H9 (cell line): ENCODE measurements at regions not wholly inside any gene's neighbourhood (a gene's known extent, or its start where the extent isn't known, plus 50 kb on each side); places are given as distances from the start of the nearest gene placed in this dataset.

Source experiments
- DNase-seq: peaks from one replicate; pipeline ENCODE4 v3.0.0-alpha.2; 2017
- H2AFZ ChIP-seq: one replicate; pipeline ENCODE4 v1.6.1; 2013; ENCODE audit warnings: mild to moderate bottlenecking, low read length, control low read depth, moderate library complexity
- H2AK5ac ChIP-seq: 2 replicates; pipeline ENCODE4 v1.6.1; 2013; ENCODE audit warnings: low read length, control low read depth, mixed read lengths; ENCODE audit not compliant: insufficient read length
- H2BK120ac ChIP-seq: one replicate; pipeline ENCODE4 v1.6.1; 2013; ENCODE audit warnings: low read depth, mild to moderate bottlenecking, low read length, control low read depth, inconsistent platforms; ENCODE audit not compliant: poor library complexity, severe bottlenecking
- H2BK12ac ChIP-seq: 2 replicates; pipeline ENCODE4 v1.6.1; 2013; ENCODE audit warnings: low read length, control low read depth, mixed read lengths, low read depth; ENCODE audit not compliant: insufficient read length
- H2BK15ac ChIP-seq: 2 replicates; pipeline ENCODE4 v1.6.1; 2013; ENCODE audit warnings: low read depth, low read length, control low read depth
- H2BK20ac ChIP-seq: one replicate; pipeline ENCODE4 v1.6.1; 2013; ENCODE audit warnings: low read depth, mild to moderate bottlenecking, low read length, control low read depth, inconsistent platforms; ENCODE audit not compliant: poor library complexity, severe bottlenecking
- H2BK5ac ChIP-seq: 2 replicates; pipeline ENCODE4 v1.6.1; 2013; ENCODE audit warnings: low read length, control low read depth, mixed read lengths; ENCODE audit not compliant: insufficient read length
- H3K14ac ChIP-seq: 2 replicates; pipeline ENCODE4 v1.6.1; 2013; ENCODE audit warnings: low read length, control low read depth; ENCODE audit not compliant: insufficient read depth
- H3K18ac ChIP-seq: 2 replicates; pipeline ENCODE4 v1.6.1; 2013; ENCODE audit warnings: low read depth, mild to moderate bottlenecking, mixed read lengths, low read length, control low read depth; ENCODE audit not compliant: insufficient read length
- H3K23ac ChIP-seq: 2 replicates; pipeline ENCODE4 v1.6.1; 2013; ENCODE audit warnings: low read length, control low read depth, mixed read lengths, low read depth; ENCODE audit not compliant: insufficient read length
- H3K23me2 ChIP-seq: 2 replicates; pipeline ENCODE4 v1.6.1; 2013; ENCODE audit warnings: low read depth, mild to moderate bottlenecking, mixed read lengths, low read length, control low read depth; ENCODE audit not compliant: insufficient read length, poor library complexity, severe bottlenecking
- H3K27ac ChIP-seq: 2 replicates; pipeline ENCODE4 v1.5.1; 2013; ENCODE audit warnings: low read length, control low read depth, mixed read lengths, low read depth; ENCODE audit not compliant: insufficient read length
- H3K27me3 ChIP-seq: 2 replicates; pipeline ENCODE4 v1.6.1; 2013; ENCODE audit warnings: low read length, control low read depth, inconsistent platforms; ENCODE audit not compliant: insufficient read depth
- H3K4ac ChIP-seq: 2 replicates; pipeline ENCODE4 v1.6.1; 2013; ENCODE audit warnings: low read depth, mild to moderate bottlenecking, control low read depth, inconsistent platforms, low read length, moderate library complexity
- H3K4me1 ChIP-seq: 2 replicates; pipeline ENCODE4 v1.6.1; 2013; ENCODE audit warnings: low read length, control low read depth, inconsistent platforms; ENCODE audit not compliant: insufficient read depth
- H3K4me2 ChIP-seq: 2 replicates; pipeline ENCODE4 v1.6.1; 2013; ENCODE audit warnings: low read length, control low read depth, mixed read lengths; ENCODE audit not compliant: insufficient read length, insufficient read depth
- H3K56ac ChIP-seq: 2 replicates; pipeline ENCODE4 v1.6.1; 2013; ENCODE audit warnings: low read depth, mild to moderate bottlenecking, mixed read lengths, low read length, control low read depth; ENCODE audit not compliant: insufficient read length
- H3K79me1 ChIP-seq: 2 replicates; pipeline ENCODE4 v1.6.1; 2013; ENCODE audit warnings: low read depth, mild to moderate bottlenecking, moderate library complexity, low read length, control low read depth, inconsistent platforms; ENCODE audit not compliant: insufficient read depth, poor library complexity, severe bottlenecking
- H3K79me2 ChIP-seq: 2 replicates; pipeline ENCODE4 v1.6.1; 2013; ENCODE audit warnings: low read length, control low read depth, inconsistent platforms; ENCODE audit not compliant: insufficient read depth
- H3K9ac ChIP-seq: 2 replicates; pipeline ENCODE4 v1.6.1; 2013; ENCODE audit warnings: low read length, control low read depth, mixed read lengths; ENCODE audit not compliant: insufficient read length; ENCODE audit errors: extremely low read depth
- H3K9me3 ChIP-seq: one replicate; pipeline ENCODE4 v1.6.1; 2013; ENCODE audit warnings: low read depth, low read length, inconsistent platforms; ENCODE audit not compliant: control insufficient read depth
- H3T11ph ChIP-seq: one replicate; pipeline ENCODE4 v1.6.1; 2013; ENCODE audit warnings: mild to moderate bottlenecking, low read length, control low read depth, inconsistent platforms
- H4K20me1 ChIP-seq: one replicate; pipeline ENCODE4 v1.6.1; 2013; ENCODE audit not compliant: control insufficient read depth, insufficient read length, insufficient read depth
- H4K5ac ChIP-seq: 2 replicates; pipeline ENCODE4 v1.6.1; 2013; ENCODE audit warnings: low read depth, mild to moderate bottlenecking, mixed read lengths, low read length, control low read depth; ENCODE audit not compliant: insufficient read length
- H4K8ac ChIP-seq: replicated peaks from 2 replicates; pipeline ENCODE4 v1.6.1; 2013; ENCODE audit warnings: low read length, control low read depth, mixed read lengths, low read depth; ENCODE audit not compliant: insufficient read length
- H4K91ac ChIP-seq: 2 replicates; pipeline ENCODE4 v1.6.1; 2013; ENCODE audit warnings: low read depth, mild to moderate bottlenecking, moderate library complexity, mixed read lengths, low read length, control low read depth; ENCODE audit not compliant: insufficient read length
- H3K27ac Mint-ChIP-seq, 3 experiments: 2 replicates in 2 of 3; 3 replicates in 1 of 3; pipeline ENCODE4 v1.8.0; 2020 to 2021; ENCODE audit warnings: mixed read lengths in 3 of 3, mild to moderate bottlenecking in 1 of 3, moderate library complexity in 1 of 3
- H3K27me3 Mint-ChIP-seq: 2 replicates; pipeline ENCODE4 v1.8.0; 2021; ENCODE audit warnings: low read depth, mild to moderate bottlenecking, moderate library complexity, mixed read lengths
- H3K36me3 Mint-ChIP-seq, 3 experiments: 2 replicates in 2 of 3; 3 replicates in 1 of 3; pipeline ENCODE4 v1.8.0; 2020 to 2021; ENCODE audit warnings: low read depth in 3 of 3, mixed read lengths in 3 of 3; ENCODE audit not compliant: insufficient read depth in 1 of 3
- H3K4me1 Mint-ChIP-seq, 2 experiments: 2 replicates each; pipeline ENCODE4 v1.8.0; 2020; ENCODE audit warnings: mixed read lengths in 2 of 2
- H3K4me3 Mint-ChIP-seq, 2 experiments: 2 replicates in 1 of 2; 3 replicates in 1 of 2; pipeline ENCODE4 v1.8.0; 2020 to 2021; ENCODE audit warnings: mild to moderate bottlenecking in 2 of 2, mixed read lengths in 2 of 2, moderate library complexity in 1 of 2
- H3K9me3 Mint-ChIP-seq, 2 experiments: 2 replicates in 1 of 2; 3 replicates in 1 of 2; pipeline ENCODE4 v1.8.0; 2020; ENCODE audit warnings: mild to moderate bottlenecking in 2 of 2, mixed read lengths in 2 of 2, moderate library complexity in 1 of 2
- WGBS: extraction: QIAGEN DNeasy Blood & Tissue Kit; methylation state at CpG from one replicate; pipeline ENCODE4 v1.1.7; 2013; ENCODE audit warnings: missing lambda C conversion rate, low lambda C conversion rate, mixed read lengths; ENCODE audit not compliant: insufficient read length; ENCODE audit errors: extremely low coverage; 5-methylcytosine and 5-hydroxymethylcytosine counted together
- TF ChIP-seq, protein P1 (sequence below): fragments of 200-600 bp; sonication (generic); conservative IDR thresholded peaks from 3 replicates; pipeline ENCODE4 v1.8.0; 2021; ENCODE audit warnings: antibody characterized with exemption, mild to moderate bottlenecking

DNA sequence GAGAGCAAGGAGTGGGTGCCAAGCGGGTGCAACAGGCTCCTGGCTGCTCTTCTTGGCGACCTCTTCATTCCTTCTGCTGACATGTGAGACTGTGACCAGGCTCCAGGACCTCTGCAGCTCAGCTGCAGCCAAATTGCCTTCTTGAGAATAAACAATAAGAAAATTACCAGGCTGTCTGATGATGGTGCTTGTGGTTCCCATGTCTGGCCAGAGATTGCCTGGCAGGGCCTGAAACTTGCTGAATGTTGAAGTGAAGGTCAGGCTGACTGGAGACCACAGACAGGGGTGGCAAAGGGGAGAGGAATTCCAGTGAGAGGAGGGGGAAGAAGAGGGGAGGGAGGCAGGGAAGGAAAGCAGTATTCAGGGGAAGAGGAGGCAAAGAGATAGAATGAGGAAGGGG, 497.4 kb upstream of the PODXL start:
- Mint-ChIP-seq H3K4me1 (peaks cover 0 to 6% of the 10 kb centered on the region in 2 experiments; a peak in 2 of 4 replicates), H3K36me3 (peaks cover 0 to 10% (median 5%) of the 10 kb centered on the region in 3 experiments; a peak in 4 of 7 replicates), H3K27me3 (peaks cover 3% of the 10 kb centered on the region), H3K4me3 (no peak overlapping the region), H3K9me3 (peaks cover 12 to 15% of the 10 kb centered on the region in 2 experiments; a peak in 4 of 5 replicates), H3K27ac (no peak overlapping the region)
- H3K9ac ChIP-seq: no peak overlapping the region
- no peak overlapping the region for H3K23ac ChIP-seq
- no peak overlapping the region for H3K56ac ChIP-seq
- TF ChIP-seq, protein P1, sequence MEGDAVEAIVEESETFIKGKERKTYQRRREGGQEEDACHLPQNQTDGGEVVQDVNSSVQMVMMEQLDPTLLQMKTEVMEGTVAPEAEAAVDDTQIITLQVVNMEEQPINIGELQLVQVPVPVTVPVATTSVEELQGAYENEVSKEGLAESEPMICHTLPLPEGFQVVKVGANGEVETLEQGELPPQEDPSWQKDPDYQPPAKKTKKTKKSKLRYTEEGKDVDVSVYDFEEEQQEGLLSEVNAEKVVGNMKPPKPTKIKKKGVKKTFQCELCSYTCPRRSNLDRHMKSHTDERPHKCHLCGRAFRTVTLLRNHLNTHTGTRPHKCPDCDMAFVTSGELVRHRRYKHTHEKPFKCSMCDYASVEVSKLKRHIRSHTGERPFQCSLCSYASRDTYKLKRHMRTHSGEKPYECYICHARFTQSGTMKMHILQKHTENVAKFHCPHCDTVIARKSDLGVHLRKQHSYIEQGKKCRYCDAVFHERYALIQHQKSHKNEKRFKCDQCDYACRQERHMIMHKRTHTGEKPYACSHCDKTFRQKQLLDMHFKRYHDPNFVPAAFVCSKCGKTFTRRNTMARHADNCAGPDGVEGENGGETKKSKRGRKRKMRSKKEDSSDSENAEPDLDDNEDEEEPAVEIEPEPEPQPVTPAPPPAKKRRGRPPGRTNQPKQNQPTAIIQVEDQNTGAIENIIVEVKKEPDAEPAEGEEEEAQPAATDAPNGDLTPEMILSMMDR: no peak
- H4K91ac ChIP-seq: no peak overlapping the region
- no peaks in the 10 kb centered on the region for H3K23me2 ChIP-seq
- no peak overlapping the region for H3T11ph ChIP-seq
- no peak overlapping the region for H2BK15ac ChIP-seq
- no peak overlapping the region for H2BK120ac ChIP-seq
- no peak overlapping the region for H2BK12ac ChIP-seq
- H4K8ac ChIP-seq: no peak overlapping the region
- no peaks in the 10 kb centered on the region for H3K27me3 ChIP-seq
- H3K4me2 ChIP-seq: no peak overlapping the region
- H3K4me1 ChIP-seq: no peaks in the 10 kb centered on the region; the same call in 1 of the 2 replicates
- H3K18ac ChIP-seq: no peak overlapping the region
- no peak overlapping the region for H2BK5ac ChIP-seq
- WGBS: no CpG with 5 or more reads among the region's 2 CpGs
- no peak overlapping the region for H2BK20ac ChIP-seq
- no peak overlapping the region for H2AK5ac ChIP-seq
- H4K20me1 ChIP-seq: no peaks in the 10 kb centered on the region
- H3K4ac ChIP-seq: no peak overlapping the region
- H3K9me3 ChIP-seq: no peaks in the 10 kb centered on the region
- H3K79me2 ChIP-seq: no peaks in the 10 kb centered on the region
- H3K79me1 ChIP-seq: no peaks in the 10 kb centered on the region
- no peak overlapping the region for H4K5ac ChIP-seq
- H3K14ac ChIP-seq: no peak overlapping the region
- no peak overlapping the region for H3K27ac ChIP-seq
- no peak overlapping the region for H2AFZ ChIP-seq
- no peak for DNase-seq
